ENCODE measurements at regions not wholly inside any gene's neighbourhood (a gene's known extent, or its start where the extent isn't known, plus 50 kb on each side); places are given as distances from the start of the nearest gene placed in this dataset.

- DNase-seq (ENCODE audit: low read depth) = no peak
Measured at GRCh38 chr18:40651163-40651562, 1303.9 kb upstream of the PIK3C3 start.

- DNase-seq (ENCODE audit: low read depth) = no peak
Measured at GRCh38 chr18:40642692-40643229, 1312.3 kb upstream of the PIK3C3 start.

GRCh38 chr18:40631319-40631718, 1323.7 kb upstream of the PIK3C3 start:
- no peak for DNase-seq (ENCODE audit: low read depth)

- no peak for DNase-seq (ENCODE audit: low read depth)
Measured at GRCh38 chr18:40630496-40630895, 1324.5 kb upstream of the PIK3C3 start.

- DNase-seq (ENCODE audit: low read depth) = no peak
Measured at GRCh38 chr18:40624959-40625358, 1330.1 kb upstream of the PIK3C3 start.

- DNase-seq (ENCODE audit: low read depth) = no peak
Measured at GRCh38 chr18:40613721-40614120, 1341.3 kb upstream of the PIK3C3 start.

- DNase-seq (ENCODE audit: low read depth) = no peak
Measured at GRCh38 chr18:40612356-40612755, 1342.7 kb upstream of the PIK3C3 start.

GRCh38 chr18:40608226-40608625, 1346.8 kb upstream of the PIK3C3 start:
- DNase-seq (ENCODE audit: low read depth) = no peak

- no peak for DNase-seq (ENCODE audit: low read depth)
Measured at GRCh38 chr18:40607542-40608148, 1347.4 kb upstream of the PIK3C3 start.

- no peak for DNase-seq (ENCODE audit: low read depth)
Measured at GRCh38 chr18:40606996-40607395, 1348.0 kb upstream of the PIK3C3 start.

GRCh38 chr18:40583671-40584070, 1371.4 kb upstream of the PIK3C3 start:
- DNase-seq (ENCODE audit: low read depth) = no peak

- no peak for DNase-seq (ENCODE audit: low read depth)
Measured at GRCh38 chr18:40582105-40582504, 1372.9 kb upstream of the PIK3C3 start.

GRCh38 chr18:40577981-40578365, 1377.1 kb upstream of the PIK3C3 start:
- no peak for DNase-seq (ENCODE audit: low read depth)

- DNase-seq (ENCODE audit: low read depth) = no peak
Measured at GRCh38 chr18:40577239-40577980, 1377.6 kb upstream of the PIK3C3 start.

GRCh38 chr18:40576507-40577115, 1378.4 kb upstream of the PIK3C3 start:
- DNase-seq (ENCODE audit: low read depth) = no peak

GRCh38 chr18:40570615-40571014, 1384.4 kb upstream of the PIK3C3 start:
- no peak for DNase-seq (ENCODE audit: low read depth)

GRCh38 chr18:40569605-40570004, 1385.4 kb upstream of the PIK3C3 start:
- no peak for DNase-seq (ENCODE audit: low read depth)

- no peak for DNase-seq (ENCODE audit: low read depth)
Measured at GRCh38 chr18:40566510-40566844, 1388.6 kb upstream of the PIK3C3 start.

GRCh38 chr18:40565805-40566509, 1389.1 kb upstream of the PIK3C3 start:
- no peak for DNase-seq (ENCODE audit: low read depth)

- DNase-seq (ENCODE audit: low read depth) = no peak
Measured at GRCh38 chr18:40559556-40559955, 1395.5 kb upstream of the PIK3C3 start.

GRCh38 chr18:40558706-40559392, 1396.2 kb upstream of the PIK3C3 start:
- DNase-seq (ENCODE audit: low read depth) = no peak

- no peak for DNase-seq (ENCODE audit: low read depth)
Measured at GRCh38 chr18:40555914-40556313, 1399.1 kb upstream of the PIK3C3 start.
